ENCODE measurements at regions not wholly inside any gene's neighbourhood (a gene's known extent, or its start where the extent isn't known, plus 50 kb on each side); places are given as distances from the start of the nearest gene placed in this dataset.

DNA sequence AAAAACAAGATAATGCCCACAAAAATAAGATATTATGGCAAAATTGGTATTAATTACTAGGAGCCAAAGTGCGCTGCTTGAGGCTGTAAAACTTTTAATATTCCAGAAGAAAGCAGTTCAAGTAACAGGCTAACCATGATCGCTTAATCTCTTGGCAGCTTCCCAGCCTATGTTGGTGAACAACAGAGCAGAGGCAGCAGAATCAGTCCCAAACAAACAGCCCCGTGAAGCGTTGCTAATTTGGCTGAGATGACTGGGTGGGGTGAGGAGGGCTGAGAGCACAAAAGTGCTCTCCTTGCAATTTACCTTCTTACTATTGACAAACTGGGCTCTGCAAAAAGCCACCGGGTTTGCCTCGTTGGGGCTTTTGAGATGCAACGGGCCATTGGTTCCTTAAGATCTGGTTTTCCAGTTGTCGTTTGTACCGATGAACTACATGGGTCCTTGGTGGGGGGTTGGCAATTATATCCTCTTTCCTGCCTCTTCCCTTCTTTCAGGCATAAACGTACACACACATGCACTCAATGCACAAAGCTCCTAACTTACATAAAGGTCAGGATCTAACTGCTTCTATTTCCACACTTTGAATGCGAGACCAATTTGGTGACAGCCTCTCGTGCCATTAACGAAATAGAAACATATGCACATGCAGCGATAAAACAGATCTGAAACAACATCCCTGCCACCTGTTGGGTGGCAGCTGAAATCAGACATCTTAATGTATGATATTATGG lies 407.6 kb upstream of the CADM1 start:
- Mint-ChIP-seq H3K9me3 (ENCODE audit: unreplicated experiment) (no peaks in the 10 kb centered on the region), H3K27ac (ENCODE audit: unreplicated experiment) (no peak overlapping the region), H3K36me3 (ENCODE audit: unreplicated experiment) (no peaks in the 10 kb centered on the region), H3K4me3 (ENCODE audit: unreplicated experiment) (no peak overlapping the region), H3K27me3 (ENCODE audit: unreplicated experiment) (peaks cover 9% of the 10 kb centered on the region), H3K4me1 (ENCODE audit: unreplicated experiment) (peaks cover 4% of the 10 kb centered on the region)
- TF ChIP-seq, protein P1, sequence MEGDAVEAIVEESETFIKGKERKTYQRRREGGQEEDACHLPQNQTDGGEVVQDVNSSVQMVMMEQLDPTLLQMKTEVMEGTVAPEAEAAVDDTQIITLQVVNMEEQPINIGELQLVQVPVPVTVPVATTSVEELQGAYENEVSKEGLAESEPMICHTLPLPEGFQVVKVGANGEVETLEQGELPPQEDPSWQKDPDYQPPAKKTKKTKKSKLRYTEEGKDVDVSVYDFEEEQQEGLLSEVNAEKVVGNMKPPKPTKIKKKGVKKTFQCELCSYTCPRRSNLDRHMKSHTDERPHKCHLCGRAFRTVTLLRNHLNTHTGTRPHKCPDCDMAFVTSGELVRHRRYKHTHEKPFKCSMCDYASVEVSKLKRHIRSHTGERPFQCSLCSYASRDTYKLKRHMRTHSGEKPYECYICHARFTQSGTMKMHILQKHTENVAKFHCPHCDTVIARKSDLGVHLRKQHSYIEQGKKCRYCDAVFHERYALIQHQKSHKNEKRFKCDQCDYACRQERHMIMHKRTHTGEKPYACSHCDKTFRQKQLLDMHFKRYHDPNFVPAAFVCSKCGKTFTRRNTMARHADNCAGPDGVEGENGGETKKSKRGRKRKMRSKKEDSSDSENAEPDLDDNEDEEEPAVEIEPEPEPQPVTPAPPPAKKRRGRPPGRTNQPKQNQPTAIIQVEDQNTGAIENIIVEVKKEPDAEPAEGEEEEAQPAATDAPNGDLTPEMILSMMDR (IDR thresholded peaks at IDR 0.05): no peak
- no peak for DNase-seq (ENCODE audit: extremely low spot score, unreplicated experiment)

DNA sequence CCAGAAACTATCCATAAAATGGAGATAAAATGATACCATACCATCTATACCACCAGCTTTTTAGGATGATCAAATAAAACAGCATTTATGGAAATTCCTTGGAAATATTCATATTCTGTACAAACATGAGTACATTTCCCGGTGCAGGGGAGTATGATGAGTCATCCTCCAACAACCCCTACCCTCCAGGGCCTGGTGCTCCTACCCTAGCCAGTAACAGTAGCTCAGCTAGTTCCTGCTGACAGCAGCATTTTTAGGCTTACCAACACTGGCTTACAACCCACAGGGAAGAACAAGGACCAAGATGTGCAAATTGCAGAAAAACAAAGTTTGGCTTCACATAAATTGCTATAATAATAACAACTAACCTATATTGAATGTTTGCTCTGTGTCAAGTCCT lies 406.2 kb upstream of the CADM1 start:
- Mint-ChIP-seq H3K27me3 (ENCODE audit: unreplicated experiment) (peaks cover 6% of the 10 kb centered on the region), H3K4me1 (ENCODE audit: unreplicated experiment) (peaks cover 7% of the 10 kb centered on the region), H3K36me3 (ENCODE audit: unreplicated experiment) (no peaks in the 10 kb centered on the region), H3K9me3 (ENCODE audit: unreplicated experiment) (no peaks in the 10 kb centered on the region), H3K4me3 (ENCODE audit: unreplicated experiment) (no peak overlapping the region), H3K27ac (ENCODE audit: unreplicated experiment) (no peak overlapping the region)
- no peak for DNase-seq (ENCODE audit: extremely low spot score, unreplicated experiment)
- TF ChIP-seq, protein P1 (IDR thresholded peaks at IDR 0.05): no peak

DNA sequence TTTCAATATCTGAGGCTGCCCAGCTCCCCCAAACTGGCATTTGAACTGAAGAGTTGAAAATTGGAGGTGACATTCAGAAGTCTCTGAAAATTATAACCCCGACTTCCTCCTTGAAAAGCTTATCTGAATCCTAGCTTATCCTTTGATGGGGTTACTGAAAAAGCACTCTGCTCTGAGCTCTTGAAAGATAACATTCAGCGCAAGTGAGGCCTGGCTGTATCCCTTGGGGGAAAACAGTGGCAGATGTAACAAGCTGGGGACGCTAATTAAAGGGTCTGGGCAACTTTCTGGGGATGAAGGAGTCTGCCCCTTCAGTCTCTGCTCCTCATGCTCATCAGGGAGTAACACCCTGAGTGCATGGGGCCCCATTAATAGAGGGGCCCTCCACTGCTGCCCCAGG lies 402.0 kb upstream of the CADM1 start:
- peaks cover 8% of the 10 kb centered on the region for H3K4me1 Mint-ChIP-seq (ENCODE audit: unreplicated experiment)
- no peak overlapping the region for H3K4me3 Mint-ChIP-seq (ENCODE audit: unreplicated experiment)
- no peaks in the 10 kb centered on the region for H3K36me3 Mint-ChIP-seq (ENCODE audit: unreplicated experiment)
- H3K9me3 Mint-ChIP-seq (ENCODE audit: unreplicated experiment): no peaks in the 10 kb centered on the region
- no peaks in the 10 kb centered on the region for H3K27me3 Mint-ChIP-seq (ENCODE audit: unreplicated experiment)
- no peak for DNase-seq (ENCODE audit: extremely low spot score, unreplicated experiment)
- TF ChIP-seq, protein P1 (IDR thresholded peaks at IDR 0.05): no peak
- no peak overlapping the region for H3K27ac Mint-ChIP-seq (ENCODE audit: unreplicated experiment)

DNA sequence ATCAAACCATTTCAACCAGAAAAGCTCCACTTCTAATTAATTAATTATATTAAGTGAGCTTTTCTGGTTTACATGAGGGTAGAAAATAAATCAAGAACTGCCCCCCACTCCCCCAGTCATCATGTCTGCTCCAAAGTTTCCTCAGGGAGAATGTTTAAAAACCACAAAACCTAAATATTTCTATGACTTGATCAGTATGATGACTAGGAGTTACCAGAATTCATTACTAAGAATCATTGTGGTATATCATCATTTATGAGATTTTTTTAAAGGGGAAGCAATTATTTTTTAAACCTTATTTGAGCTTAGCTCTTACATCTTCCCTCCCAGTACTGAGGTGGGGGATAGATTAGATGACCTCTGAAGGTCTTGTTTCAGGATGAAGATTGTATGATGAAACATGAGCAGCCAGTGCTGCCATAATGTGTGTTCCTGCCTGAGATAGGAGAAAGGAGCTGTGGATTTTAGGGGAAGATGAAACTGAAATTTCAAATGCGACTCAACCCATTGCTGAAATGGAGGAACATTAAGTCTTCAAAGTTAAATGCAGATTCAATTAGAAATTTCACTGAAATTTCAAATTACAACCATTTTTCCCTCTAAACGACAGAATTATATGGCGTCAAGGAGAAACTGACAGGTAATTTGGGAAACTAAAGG lies 401.3 kb upstream of the CADM1 start:
- H3K36me3 Mint-ChIP-seq (ENCODE audit: unreplicated experiment): no peaks in the 10 kb centered on the region
- H3K27me3 Mint-ChIP-seq (ENCODE audit: unreplicated experiment): no peaks in the 10 kb centered on the region
- TF ChIP-seq, protein P1 (IDR thresholded peaks at IDR 0.05): no peak
- H3K27ac Mint-ChIP-seq (ENCODE audit: unreplicated experiment): no peak overlapping the region
- no peak for DNase-seq (ENCODE audit: extremely low spot score, unreplicated experiment)
- H3K4me3 Mint-ChIP-seq (ENCODE audit: unreplicated experiment): no peak overlapping the region
- no peaks in the 10 kb centered on the region for H3K9me3 Mint-ChIP-seq (ENCODE audit: unreplicated experiment)
- peaks cover 8% of the 10 kb centered on the region for H3K4me1 Mint-ChIP-seq (ENCODE audit: unreplicated experiment)

DNA sequence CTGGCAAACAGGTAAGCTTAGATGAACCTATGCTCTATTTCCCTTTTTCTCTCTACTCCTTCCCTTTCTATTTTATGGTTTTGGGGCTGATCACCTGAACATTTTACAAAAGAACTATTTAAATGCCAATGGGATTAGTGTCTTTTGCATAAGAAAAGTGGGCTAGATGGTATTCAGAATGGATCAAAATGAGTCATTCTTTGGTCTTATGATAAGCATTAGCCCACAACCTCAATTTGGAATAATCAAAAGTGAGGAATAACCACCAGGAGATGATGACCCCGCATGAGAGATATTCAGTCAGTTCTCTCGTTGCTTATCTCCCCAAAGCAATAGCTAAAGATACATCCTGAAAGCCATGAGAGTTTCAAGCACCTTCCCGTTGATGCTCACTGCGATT lies 399.0 kb upstream of the CADM1 start:
- no peaks in the 10 kb centered on the region for H3K9me3 Mint-ChIP-seq (ENCODE audit: unreplicated experiment)
- DNase-seq (ENCODE audit: extremely low spot score, unreplicated experiment): no peak
- H3K4me3 Mint-ChIP-seq (ENCODE audit: unreplicated experiment): no peak overlapping the region

More for the DNA sequence above, 399.0 kb upstream of the CADM1 start:
- no peaks in the 10 kb centered on the region for H3K27me3 Mint-ChIP-seq (ENCODE audit: unreplicated experiment)
- H3K27ac Mint-ChIP-seq (ENCODE audit: unreplicated experiment): no peak overlapping the region
- peaks cover 4% of the 10 kb centered on the region for H3K4me1 Mint-ChIP-seq (ENCODE audit: unreplicated experiment)
- TF ChIP-seq, protein P1 (IDR thresholded peaks at IDR 0.05): no peak
- no peaks in the 10 kb centered on the region for H3K36me3 Mint-ChIP-seq (ENCODE audit: unreplicated experiment)
